Neural cell (in vitro differentiated cells): ENCODE measurements at regions not wholly inside any gene's neighbourhood (a gene's known extent, or its start where the extent isn't known, plus 50 kb on each side); places are given as distances from the start of the nearest gene placed in this dataset.

ENCODE experiments used
- H2AFZ ChIP-seq: fragments of 200-600, 300-800 bp; sonication (generic), shearing (Covaris generic); 2 replicates; pipeline ENCODE4 v1.6.0; 2014; ENCODE audit warnings: low read depth, mild to moderate bottlenecking, antibody characterized with exemption, low read length, moderate library complexity
- H3F3A ChIP-seq: fragments of 200-600 bp; shearing (Covaris generic); 2 replicates; pipeline ENCODE4 v1.6.1; 2016; ENCODE audit warnings: mild to moderate bottlenecking, moderate library complexity, mixed read lengths, antibody characterized with exemption, low read length; ENCODE audit not compliant: insufficient read depth, poor library complexity, severe bottlenecking
- H3K27ac ChIP-seq: fragments of 200-600, 300-800 bp; sonication (generic), shearing (Covaris generic); 2 replicates; pipeline ENCODE4 v1.5.1; 2014; ENCODE audit warnings: mild to moderate bottlenecking, low read length, moderate library complexity
- H3K27me3 ChIP-seq: fragments of 300-800, 200-600 bp; sonication (generic), shearing (Covaris generic); 2 replicates; pipeline ENCODE4 v1.6.0; 2014; ENCODE audit warnings: mild to moderate bottlenecking, low read depth, low read length, moderate library complexity; ENCODE audit not compliant: insufficient read depth
- H3K36me3 ChIP-seq: fragments of 300-800, 200-600 bp; sonication (generic), shearing (Covaris generic); 2 replicates; pipeline ENCODE4 v1.5.1; 2014; ENCODE audit warnings: mild to moderate bottlenecking, antibody characterized with exemption, low read length, moderate library complexity; ENCODE audit not compliant: insufficient read depth
- H3K4me2 ChIP-seq: fragments of 300-800, 200-600 bp; sonication (generic), shearing (Covaris generic); 2 replicates; pipeline ENCODE4 v1.6.0; 2014; ENCODE audit warnings: mild to moderate bottlenecking, low read length
- H3K4me3 ChIP-seq: fragments of 300-800, 200-600 bp; sonication (generic), shearing (Covaris generic); 2 replicates; pipeline ENCODE4 v1.5.1; 2014; ENCODE audit warnings: mild to moderate bottlenecking, low read length, moderate library complexity
- H3K79me2 ChIP-seq: fragments of 200-600 bp; shearing (Covaris generic); replicated peaks from 2 replicates; pipeline ENCODE4 v1.6.0; 2014; ENCODE audit warnings: mild to moderate bottlenecking, low read length, moderate library complexity; ENCODE audit not compliant: insufficient read depth
- H3K9ac ChIP-seq: fragments of 300-800, 200-600 bp; sonication (generic), shearing (Covaris generic); 2 replicates; pipeline ENCODE4 v1.6.1; 2016; ENCODE audit warnings: mild to moderate bottlenecking, low read length, mixed read lengths
- H3K9me2 ChIP-seq: fragments of 200-600 bp; shearing (Covaris generic); 2 replicates; pipeline ENCODE4 v1.6.1; 2016; ENCODE audit warnings: mild to moderate bottlenecking, low read length, mixed read lengths; ENCODE audit not compliant: insufficient read depth
- H3K9me3 ChIP-seq: fragments of 200-600, 300-800 bp; sonication (generic), shearing (Covaris generic); 2 replicates; pipeline ENCODE4 v1.6.1; 2016; ENCODE audit warnings: mild to moderate bottlenecking, mixed run types, low read length, moderate library complexity, mixed read lengths
- H4K20me1 ChIP-seq: fragments of 200-600 bp; shearing (Covaris generic); 2 replicates; pipeline ENCODE4 v1.6.1; 2016; ENCODE audit warnings: mild to moderate bottlenecking, mixed run types; ENCODE audit not compliant: insufficient read depth
- EP300 ChIP-seq: fragments of 450-650 bp; conservative IDR thresholded peaks from 2 replicates; pipeline ENCODE4 v1.6.1; 2014; ENCODE audit warnings: antibody characterized with exemption, mild to moderate bottlenecking, moderate library complexity; ENCODE audit not compliant: poor library complexity, severe bottlenecking
- EZH2 ChIP-seq: fragments of 200-600, 300-800 bp; shearing (Covaris generic), sonication (generic); IDR thresholded peaks from 2 replicates; pipeline ENCODE4 v1.6.1; 2014; ENCODE audit warnings: antibody characterized with exemption, low read length, borderline replicate concordance, mild to moderate bottlenecking; ENCODE audit not compliant: insufficient read depth, poor library complexity, severe bottlenecking
- MXI1 ChIP-seq: fragments of 450-650 bp; conservative IDR thresholded peaks from 2 replicates; pipeline ENCODE4 v1.6.1; 2014; ENCODE audit warnings: antibody characterized with exemption, mild to moderate bottlenecking; ENCODE audit not compliant: poor library complexity, severe bottlenecking
- POLR2AphosphoS5 ChIP-seq: IDR thresholded peaks from 2 replicates; pipeline ENCODE4 v1.6.1; 2012
- RAD21 ChIP-seq: fragments of 450-650 bp; conservative IDR thresholded peaks from 2 replicates; pipeline ENCODE4 v1.6.1; 2014; ENCODE audit warnings: antibody characterized with exemption, mild to moderate bottlenecking, moderate library complexity
- REST ChIP-seq: IDR thresholded peaks from 2 replicates; pipeline ENCODE4 v1.6.1; 2012; ENCODE audit warnings: borderline replicate concordance
- SMC3 ChIP-seq: fragments of 450-650 bp; conservative IDR thresholded peaks from 2 replicates; pipeline ENCODE4 v1.6.1; 2014; ENCODE audit warnings: antibody characterized with exemption, mild to moderate bottlenecking, moderate library complexity; ENCODE audit not compliant: poor library complexity
- TAF1 ChIP-seq: IDR thresholded peaks from 2 replicates; pipeline ENCODE4 v1.6.1; 2012; ENCODE audit warnings: low read depth
- TF ChIP-seq, protein P1 (sequence below): fragments of 450-650 bp; IDR thresholded peaks from 2 replicates; pipeline ENCODE4 v1.5.1; 2014; ENCODE audit warnings: antibody characterized with exemption, mild to moderate bottlenecking, moderate library complexity; ENCODE audit not compliant: poor library complexity, severe bottlenecking

GRCh38 chr2:128384446-128384845 is 65.8 kb upstream of the HS6ST1 start:
- Histone ChIP-seq H3K4me2 (no peak overlapping the region), H3K9me2 (no peaks in the 10 kb centered on the region), H3K27me3 (no peaks in the 10 kb centered on the region), H3K9me3 (no peaks in the 10 kb centered on the region), H3K9ac (no peak overlapping the region), H3K27ac (no peak overlapping the region), H3F3A (no peaks in the 10 kb centered on the region), H3K36me3 (no peaks in the 10 kb centered on the region), H2AFZ (no peak overlapping the region), H3K79me2 (no peaks in the 10 kb centered on the region), H4K20me1 (no peaks in the 10 kb centered on the region), H3K4me3 (no peak overlapping the region)
- no peak for TF ChIP-seq TAF1
- no peak for TF ChIP-seq REST
- TF ChIP-seq MXI1, result no peak
- TF ChIP-seq, protein P1, sequence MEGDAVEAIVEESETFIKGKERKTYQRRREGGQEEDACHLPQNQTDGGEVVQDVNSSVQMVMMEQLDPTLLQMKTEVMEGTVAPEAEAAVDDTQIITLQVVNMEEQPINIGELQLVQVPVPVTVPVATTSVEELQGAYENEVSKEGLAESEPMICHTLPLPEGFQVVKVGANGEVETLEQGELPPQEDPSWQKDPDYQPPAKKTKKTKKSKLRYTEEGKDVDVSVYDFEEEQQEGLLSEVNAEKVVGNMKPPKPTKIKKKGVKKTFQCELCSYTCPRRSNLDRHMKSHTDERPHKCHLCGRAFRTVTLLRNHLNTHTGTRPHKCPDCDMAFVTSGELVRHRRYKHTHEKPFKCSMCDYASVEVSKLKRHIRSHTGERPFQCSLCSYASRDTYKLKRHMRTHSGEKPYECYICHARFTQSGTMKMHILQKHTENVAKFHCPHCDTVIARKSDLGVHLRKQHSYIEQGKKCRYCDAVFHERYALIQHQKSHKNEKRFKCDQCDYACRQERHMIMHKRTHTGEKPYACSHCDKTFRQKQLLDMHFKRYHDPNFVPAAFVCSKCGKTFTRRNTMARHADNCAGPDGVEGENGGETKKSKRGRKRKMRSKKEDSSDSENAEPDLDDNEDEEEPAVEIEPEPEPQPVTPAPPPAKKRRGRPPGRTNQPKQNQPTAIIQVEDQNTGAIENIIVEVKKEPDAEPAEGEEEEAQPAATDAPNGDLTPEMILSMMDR, result no peak
- no peak for TF ChIP-seq SMC3
- TF ChIP-seq POLR2AphosphoS5, result no peak
- no peak for TF ChIP-seq EP300
- no peak for TF ChIP-seq EZH2
- no peak for TF ChIP-seq RAD21

DNA sequence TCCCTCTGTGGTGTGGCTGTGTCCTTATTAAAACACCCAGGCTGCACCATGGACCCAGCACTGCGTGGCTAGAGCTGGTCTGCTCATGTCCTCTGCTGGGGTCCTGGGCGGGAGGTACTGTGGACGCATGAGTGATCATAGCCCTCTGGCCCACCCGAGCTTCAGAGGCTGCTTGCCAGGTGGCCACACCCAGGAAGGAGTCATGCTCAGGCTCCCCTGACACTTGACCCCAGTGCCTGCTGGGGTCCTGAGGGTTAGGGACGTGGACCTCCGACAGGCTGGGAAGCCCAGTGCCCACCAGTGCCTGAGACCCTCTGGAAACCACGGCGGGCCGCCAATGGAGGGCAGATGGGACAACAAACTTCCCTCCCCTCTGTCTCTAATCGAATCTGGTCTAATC is 66.3 kb upstream of the HS6ST1 start:
- no peak overlapping the region for H3K27ac ChIP-seq
- H4K20me1 ChIP-seq, result no peaks in the 10 kb centered on the region
- H2AFZ ChIP-seq, result no peak overlapping the region
- H3K79me2 ChIP-seq, result no peaks in the 10 kb centered on the region
- no peak overlapping the region for H3K4me2 ChIP-seq
- no peaks in the 10 kb centered on the region for H3K36me3 ChIP-seq
- H3K9me2 ChIP-seq, result no peaks in the 10 kb centered on the region
- H3F3A ChIP-seq, result no peaks in the 10 kb centered on the region
- no peak overlapping the region for H3K9ac ChIP-seq
- H3K27me3 ChIP-seq, result no peaks in the 10 kb centered on the region
- no peak overlapping the region for H3K4me3 ChIP-seq
- TF ChIP-seq POLR2AphosphoS5 (no peak), EP300 (no peak), SMC3 (no peak), RAD21 (no peak), MXI1 (no peak), REST (no peak), EZH2 (no peak)
- TF ChIP-seq, protein P1, result no peak
- H3K9me3 ChIP-seq, result no peaks in the 10 kb centered on the region
